ENCODE measurements at regions not wholly inside any gene's neighbourhood (a gene's known extent, or its start where the extent isn't known, plus 50 kb on each side); places are given as distances from the start of the nearest gene placed in this dataset.
A peak's percentile ranks its signal among the peaks of the same experiment; 100 is the strongest.

DNA sequence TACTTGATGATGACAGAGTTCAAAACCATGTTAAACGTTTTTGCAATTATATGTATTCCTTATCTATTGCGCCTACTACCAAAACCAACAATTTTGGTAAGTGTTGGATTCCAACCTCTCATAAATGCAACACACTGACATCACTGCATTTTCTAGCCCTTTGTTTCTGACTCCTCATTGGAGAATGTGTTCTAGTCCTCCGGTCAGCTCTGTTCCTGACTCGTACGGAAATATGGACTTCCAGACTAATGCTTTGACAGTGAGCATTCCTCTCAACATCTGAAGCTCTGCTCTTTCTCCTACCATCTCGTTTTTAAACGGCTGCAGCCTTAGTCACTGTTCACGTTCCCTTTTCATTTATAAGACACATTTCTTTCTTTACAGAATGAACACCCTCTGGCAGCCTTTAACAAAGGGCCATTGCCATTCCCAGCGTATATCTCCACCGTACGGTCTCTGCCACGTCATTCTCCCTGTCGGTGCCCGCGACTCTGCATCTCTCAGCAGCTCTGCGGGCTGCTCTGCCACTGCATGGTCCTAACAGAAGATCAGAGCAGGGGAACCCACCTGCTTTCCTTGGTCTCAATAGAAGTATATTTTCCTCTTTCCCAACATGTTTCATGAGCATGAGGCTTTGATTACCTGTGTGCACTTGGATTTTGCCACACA lies 103.0 kb upstream of the SYNDIG1 start:
- TF ChIP-seq, protein P1, sequence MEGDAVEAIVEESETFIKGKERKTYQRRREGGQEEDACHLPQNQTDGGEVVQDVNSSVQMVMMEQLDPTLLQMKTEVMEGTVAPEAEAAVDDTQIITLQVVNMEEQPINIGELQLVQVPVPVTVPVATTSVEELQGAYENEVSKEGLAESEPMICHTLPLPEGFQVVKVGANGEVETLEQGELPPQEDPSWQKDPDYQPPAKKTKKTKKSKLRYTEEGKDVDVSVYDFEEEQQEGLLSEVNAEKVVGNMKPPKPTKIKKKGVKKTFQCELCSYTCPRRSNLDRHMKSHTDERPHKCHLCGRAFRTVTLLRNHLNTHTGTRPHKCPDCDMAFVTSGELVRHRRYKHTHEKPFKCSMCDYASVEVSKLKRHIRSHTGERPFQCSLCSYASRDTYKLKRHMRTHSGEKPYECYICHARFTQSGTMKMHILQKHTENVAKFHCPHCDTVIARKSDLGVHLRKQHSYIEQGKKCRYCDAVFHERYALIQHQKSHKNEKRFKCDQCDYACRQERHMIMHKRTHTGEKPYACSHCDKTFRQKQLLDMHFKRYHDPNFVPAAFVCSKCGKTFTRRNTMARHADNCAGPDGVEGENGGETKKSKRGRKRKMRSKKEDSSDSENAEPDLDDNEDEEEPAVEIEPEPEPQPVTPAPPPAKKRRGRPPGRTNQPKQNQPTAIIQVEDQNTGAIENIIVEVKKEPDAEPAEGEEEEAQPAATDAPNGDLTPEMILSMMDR (conservative IDR thresholded peaks at IDR 0.05) = no peak
- H3K27ac ChIP-seq = no peak overlapping the region; the same call in 1 of the 2 replicates

DNA sequence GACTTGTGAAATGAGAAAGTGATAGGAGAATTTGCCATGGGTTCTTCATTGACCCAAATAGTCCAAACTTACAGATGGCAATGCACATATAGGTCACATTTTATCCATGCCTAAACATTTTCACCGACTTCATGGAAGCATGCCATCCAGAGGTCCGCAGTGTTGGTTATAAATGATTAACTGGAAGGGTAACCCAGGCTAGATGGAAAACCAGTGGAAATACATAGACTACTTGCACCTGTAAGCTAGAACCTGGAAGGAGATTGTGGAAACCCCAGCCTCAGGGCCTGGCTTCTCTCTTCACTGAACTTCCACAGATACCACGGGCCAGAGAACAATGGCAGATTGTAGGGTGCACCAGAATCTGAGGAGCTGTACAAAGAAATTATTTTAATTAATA lies 103.8 kb upstream of the SYNDIG1 start:
- TF ChIP-seq, protein P1 (conservative IDR thresholded peaks at IDR 0.05) = no peak
- H3K27ac ChIP-seq = peak overlapping the region; percentile 88

DNA sequence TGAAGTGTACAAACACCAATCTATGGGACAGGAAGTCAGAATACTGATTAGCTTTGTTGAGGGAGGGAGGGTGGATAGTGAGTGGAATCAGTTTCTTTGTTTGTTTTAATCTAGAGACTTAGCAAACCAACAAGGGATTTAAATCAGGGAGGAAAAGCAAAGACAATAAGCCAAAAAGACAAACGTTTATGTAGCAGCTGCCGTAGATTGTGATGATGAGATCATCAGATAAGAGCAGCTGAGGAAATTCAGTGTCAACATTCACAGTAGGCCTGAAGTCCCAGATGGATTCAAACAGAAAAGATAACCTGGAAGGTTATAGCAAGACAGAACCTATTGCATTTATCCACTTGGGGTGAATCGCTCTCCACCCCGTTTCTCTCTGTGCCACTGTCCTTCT lies 104.9 kb upstream of the SYNDIG1 start:
- peak overlapping the region; percentile 88 for H3K27ac ChIP-seq
- TF ChIP-seq, protein P1 (conservative IDR thresholded peaks at IDR 0.05) = no peak

DNA sequence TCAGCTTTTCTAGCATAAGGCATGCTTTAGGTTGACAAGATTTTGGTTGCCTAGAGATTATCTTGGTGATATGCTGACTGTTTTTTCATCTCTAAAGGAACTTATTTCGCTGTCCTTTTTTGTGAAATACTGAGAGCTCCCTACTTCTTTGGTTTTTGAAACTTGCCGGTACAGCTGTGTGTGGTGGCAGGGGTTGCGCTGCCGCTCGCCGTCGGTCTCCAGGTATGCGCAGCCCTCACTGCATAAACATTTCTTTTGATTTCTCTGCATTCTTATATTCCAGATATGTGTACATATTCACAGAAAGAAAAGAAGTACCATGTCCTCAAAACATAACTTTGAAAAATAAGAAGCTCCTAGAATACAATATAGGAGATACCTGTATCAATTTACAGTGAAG lies 106.4 kb upstream of the SYNDIG1 start:
- peak overlapping the region; percentile 88 for H3K27ac ChIP-seq
- TF ChIP-seq, protein P1 (conservative IDR thresholded peaks at IDR 0.05) = no peak

DNA sequence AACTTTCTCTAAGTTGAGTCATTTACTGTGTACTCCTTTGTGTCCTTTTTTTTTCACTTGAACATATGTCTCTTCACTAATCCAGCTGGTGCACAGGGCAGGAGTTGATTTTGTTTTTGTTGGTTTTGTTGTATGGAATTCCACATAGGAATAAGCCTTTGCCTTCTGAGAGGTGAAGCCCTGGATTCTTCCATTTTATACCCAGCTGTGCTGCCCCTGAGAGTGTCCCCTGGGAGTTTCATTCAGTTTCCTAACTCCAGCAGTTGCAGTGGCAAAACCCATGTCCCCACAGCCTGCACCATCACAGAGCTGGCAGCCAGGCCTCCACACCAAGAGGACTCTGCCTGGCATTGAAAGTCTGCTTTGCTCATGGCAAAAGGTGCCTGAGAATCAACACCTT lies 107.3 kb upstream of the SYNDIG1 start:
- peak overlapping the region; percentile 88 for H3K27ac ChIP-seq
- TF ChIP-seq, protein P1 (conservative IDR thresholded peaks at IDR 0.05) = no peak

DNA sequence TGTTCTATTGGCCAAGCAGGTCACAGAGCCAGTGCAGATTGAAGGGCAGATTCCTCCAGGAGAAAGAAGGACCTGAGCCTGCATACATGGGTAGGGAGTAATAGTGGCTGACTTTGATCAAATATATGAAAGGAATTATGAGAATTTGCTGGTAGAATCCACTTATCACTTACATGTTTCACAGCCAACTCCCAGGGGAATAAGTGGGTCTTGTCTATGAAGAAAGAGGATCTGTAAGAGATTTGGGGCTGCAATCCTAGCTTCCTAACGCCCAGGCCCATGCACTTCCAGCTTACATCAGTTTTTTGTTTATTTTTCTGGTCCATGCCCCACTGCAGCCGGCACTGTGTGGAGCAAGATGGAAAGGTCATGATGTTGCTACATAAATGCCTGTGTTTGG lies 107.9 kb upstream of the SYNDIG1 start:
- TF ChIP-seq, protein P1 (conservative IDR thresholded peaks at IDR 0.05) = no peak
- no peak overlapping the region for H3K27ac ChIP-seq

DNA sequence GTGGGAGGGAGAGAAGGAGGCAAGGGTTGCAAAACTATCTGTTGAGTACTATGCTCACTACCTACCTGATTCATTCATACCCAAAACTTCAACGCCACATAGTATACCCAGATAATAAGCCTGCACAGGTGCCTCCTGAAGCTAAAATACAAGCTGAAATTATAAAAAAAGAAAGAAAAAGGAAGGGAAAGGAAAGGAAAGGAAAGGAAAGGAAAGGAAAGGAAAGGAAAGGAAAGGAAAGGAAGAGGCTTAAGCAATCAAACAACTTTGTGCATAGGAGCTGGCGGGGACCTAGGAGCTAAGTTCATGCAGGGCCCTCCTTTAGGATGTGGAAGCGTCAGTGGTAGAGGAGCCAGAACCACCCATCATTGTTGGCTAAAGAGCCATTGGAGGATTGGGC lies 108.9 kb upstream of the SYNDIG1 start:
- H3K27ac ChIP-seq = no peak overlapping the region
- TF ChIP-seq, protein P1 (conservative IDR thresholded peaks at IDR 0.05) = no peak

All from VCaP (cell line).